ENCODE measurements at regions not wholly inside any gene's neighbourhood (a gene's known extent, or its start where the extent isn't known, plus 50 kb on each side); places are given as distances from the start of the nearest gene placed in this dataset.

GRCh38 chrX:7512845-7513244 lies 330.1 kb upstream of the VCX start:
- TF ChIP-seq CTCF (conservative IDR thresholded peaks at IDR 0.05) (no peak), EZH2 (IDR thresholded peaks at IDR 0.05; ENCODE audit: low read depth) (no peak)
